COLO829 (cell line): ENCODE measurements at regions not wholly inside any gene's neighbourhood (a gene's known extent, or its start where the extent isn't known, plus 50 kb on each side); places are given as distances from the start of the nearest gene placed in this dataset.
"Not testable (repeated sequence)": the region's sequence is repeated elsewhere in the genome, so short reads cannot be mapped to it uniquely, and the experiment has no call there.

ENCODE experiments used
- DNase-seq: peaks from one replicate; pipeline ENCODE4 v3.0.0; 2012; ENCODE audit warnings: low spot score

DNA sequence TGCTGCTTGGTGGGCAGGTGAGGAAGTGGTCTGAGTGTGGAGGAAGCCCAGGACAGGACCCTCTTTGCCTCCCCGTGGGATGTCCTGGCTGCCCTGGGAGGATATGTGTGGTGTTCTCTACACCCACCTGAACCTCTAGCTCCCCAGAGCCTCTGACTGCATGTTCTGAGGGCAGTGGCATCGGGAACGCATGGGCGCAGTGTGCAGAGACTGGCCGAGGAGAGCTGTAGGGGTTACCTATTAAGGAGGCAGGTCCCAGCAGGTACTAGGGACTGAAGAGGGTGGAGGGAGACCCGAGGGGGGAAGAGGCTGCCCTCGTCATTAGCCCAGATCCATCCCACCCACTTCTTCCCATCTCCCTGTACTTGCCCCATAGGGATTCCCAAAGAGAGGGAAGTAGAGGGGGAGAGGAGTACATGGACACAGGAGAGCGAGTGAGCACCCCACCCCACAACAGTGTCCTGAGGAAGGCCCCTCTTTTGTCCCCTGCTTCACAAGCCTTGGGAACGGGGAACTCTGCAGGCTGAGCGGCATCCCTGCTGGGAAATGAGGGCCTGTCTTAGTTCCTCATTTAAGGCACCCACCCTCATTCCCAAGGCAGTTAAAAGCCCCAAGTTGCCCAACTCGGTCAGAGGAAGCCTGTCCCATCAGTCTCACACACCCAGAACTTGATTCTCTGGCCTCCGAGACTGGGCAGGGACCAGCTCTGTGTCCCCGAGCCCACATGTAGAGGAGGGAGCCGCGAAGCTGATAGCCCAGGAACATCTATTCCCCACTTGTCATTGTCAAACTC lies 208.5 kb upstream of the PLGLB2 start:
- DNase-seq: not testable (repeated sequence)

DNA sequence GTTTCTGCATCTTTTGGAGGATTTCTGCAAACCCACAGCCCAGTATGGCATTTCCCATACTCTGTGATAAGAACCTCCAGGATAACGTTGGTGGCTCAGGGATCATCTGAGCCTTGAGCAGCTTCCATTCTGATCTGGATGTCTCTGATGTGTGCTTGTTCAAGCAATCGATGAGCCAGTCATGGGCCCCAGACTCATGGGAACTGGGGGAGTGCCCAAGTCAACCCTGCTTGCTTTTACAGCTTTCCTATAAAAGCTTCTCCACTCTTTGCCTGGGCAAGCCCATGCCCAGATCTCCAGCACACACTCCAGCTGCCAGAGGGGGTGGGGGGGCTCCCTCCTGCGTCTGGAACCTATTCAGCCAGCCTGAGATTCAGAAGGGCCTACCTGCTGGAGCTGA lies 207.6 kb upstream of the PLGLB2 start:
- not testable (repeated sequence) for DNase-seq

DNA sequence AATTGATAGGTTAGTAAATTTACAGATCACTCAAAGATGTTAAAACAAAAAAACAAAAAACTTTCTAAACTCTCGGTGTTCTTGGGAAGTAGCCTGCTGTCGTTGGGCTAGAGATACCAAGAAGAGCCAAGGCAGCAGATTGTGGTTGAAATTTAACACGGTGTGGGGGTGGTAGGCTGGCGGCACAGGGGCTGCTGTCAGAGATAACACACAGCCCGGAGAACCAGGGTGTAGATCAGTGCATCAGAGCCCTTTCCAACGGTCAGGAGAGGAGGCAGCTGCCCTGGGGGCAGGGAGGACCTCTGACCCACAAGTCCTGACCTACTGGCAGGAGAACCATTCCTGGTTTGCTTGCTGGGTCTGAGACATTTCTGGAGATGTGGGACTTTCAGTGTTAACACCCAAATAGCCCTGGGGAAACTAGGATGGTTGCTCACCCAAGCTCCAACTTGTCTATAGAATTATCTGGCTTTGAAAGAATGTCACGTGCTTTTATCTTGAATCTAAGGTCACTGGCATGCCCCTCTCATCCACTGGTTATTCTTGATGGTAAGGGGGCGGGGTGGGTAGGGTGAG lies 205.2 kb upstream of the PLGLB2 start:
- DNase-seq: not testable (repeated sequence)

DNA sequence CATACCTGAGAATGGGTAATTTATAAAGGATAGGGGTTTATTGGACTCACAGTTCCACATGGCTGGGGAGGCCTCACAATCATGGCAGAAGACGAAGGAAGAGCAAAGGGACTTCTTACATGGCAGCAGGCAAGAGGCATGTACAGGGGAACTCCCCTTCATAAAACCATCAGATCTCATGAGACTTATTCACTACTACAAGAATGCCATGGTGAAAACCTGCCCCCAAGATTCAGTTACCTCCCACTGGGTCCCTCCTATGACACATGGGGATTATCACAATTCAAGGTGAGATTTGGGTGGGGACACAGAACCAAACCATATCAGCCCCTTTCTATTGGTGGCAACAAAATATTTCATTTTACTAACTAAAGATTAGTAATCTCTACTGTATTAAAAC lies 204.1 kb upstream of the PLGLB2 start:
- DNase-seq: not testable (repeated sequence)

DNA sequence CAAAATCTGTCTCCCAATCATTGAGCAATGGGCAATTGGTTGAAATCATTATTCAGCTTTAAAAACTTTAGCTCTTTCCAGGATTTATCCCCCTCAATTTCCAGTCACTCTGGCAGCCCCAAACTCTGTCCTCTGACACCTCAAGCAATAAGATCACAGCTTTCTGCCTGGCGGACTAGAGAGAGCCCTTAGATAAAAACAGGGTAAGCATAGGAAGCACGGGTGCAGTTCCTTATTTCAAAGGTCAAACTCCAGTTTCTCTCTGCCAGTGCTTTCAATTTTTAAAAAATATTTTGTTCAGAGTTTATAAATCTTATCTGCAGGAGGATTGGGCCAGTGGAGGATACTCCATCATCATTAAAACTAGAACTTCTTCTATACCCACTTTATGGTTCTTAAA lies 200.8 kb upstream of the PLGLB2 start:
- DNase-seq: not testable (repeated sequence)

DNA sequence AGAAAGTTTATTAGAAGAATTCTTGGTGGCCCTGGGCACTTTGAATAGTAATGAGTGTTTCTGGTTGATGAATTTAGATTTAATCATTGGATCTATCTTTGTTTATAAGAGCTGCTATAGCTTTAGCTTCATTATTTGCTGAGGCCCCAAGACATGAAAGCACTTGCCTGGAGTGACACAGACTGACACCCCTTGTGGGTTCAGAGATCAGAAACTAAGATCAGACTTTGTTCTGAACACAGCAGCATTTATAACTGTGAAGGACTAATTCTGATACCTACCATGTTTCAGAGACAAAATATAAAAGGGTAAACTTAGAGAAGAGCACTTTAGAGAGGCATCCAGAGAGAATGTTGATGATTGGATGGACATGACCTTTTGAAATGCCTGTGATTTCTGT lies 199.9 kb upstream of the PLGLB2 start:
- DNase-seq: not testable (repeated sequence)

DNA sequence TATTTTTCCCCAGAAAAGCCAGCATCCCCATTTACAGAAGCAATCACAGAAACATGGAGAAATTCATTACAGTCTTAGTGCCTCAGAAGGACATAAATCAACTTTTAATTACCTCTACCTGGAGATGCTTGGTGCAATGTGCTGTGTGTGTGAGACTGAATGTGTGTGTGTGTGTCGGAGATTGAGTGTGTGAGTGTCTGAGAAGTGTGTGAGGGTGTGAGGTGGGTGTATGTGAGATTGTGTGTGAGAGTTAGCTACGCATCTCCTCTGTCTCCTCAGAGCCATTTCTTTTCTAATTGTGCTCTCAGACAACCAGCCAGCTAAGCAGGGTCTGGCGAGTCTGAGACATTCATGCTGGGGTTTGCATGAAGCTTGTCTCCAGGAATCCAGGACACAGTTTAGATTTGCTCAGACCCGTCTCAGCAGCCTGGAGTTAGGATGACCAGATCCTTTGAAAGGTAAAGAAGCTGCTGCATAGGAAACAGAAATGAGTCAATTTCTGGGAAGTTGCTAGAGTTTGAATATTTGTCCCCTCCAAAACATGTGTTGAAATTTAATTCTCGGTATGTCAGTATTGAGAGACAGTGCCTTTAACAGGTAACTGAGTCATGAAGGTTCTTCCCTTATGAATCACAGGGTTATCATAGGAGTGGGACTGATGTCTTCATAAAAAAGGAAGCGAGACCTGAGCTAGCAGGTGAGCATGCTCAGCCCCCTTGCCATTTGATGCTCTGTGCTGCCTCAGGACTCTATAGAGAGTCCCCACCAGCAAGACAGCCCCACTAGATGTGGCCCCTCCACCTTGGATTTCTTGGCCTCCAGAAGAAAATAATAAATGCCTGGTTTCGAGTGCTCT lies 199.0 kb upstream of the PLGLB2 start:
- not testable (repeated sequence) for DNase-seq

DNA sequence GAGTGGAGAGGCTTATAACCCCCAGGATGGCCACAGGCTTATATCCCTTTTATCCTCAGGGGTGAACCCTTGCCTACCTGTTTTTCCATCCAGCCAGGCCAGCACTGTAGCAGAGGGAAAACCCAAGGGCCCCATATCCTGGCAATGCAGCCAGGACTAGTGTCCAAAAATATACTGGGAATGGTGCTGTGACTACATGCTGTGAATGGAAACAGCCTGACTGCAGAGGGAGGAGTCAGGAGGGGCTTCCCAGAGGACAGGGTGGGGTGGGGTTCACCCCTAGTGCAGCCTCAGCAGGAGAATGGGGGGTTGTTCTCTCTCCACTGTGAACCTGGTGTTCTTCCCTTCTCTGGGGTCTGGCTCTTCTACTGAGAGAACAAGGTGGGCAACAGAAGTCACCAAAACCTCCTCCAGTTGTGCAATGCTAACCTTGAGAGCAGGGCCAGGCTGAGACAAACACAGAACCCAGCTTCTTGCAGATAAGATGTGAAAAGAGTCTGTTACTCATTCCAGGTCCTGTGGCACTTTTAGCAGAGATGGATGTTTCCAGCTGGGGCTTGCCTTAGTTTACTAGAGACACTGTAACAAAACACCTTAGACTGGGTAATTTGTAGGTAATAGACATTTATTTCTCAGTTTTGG lies 198.2 kb upstream of the PLGLB2 start:
- not testable (repeated sequence) for DNase-seq

DNA sequence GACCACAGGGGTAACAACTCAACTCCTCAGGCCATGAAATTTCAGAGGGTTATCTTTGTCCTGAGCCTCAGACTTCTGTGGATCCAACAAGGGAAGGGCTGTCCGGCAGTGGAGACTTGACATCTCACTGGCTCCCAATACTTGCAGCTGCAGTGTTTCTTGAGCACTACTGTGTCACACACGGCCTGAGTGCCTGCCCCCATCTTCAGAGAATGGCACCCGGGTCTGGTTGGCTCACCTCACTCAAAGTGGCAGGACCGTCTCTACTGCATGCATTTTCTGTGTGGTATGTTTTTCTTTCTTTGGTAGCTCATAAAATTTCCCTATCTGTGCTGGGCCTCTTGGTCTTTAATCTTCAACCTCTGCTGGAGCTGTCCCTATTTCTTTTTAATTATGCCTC lies 193.2 kb upstream of the PLGLB2 start:
- not testable (repeated sequence) for DNase-seq

DNA sequence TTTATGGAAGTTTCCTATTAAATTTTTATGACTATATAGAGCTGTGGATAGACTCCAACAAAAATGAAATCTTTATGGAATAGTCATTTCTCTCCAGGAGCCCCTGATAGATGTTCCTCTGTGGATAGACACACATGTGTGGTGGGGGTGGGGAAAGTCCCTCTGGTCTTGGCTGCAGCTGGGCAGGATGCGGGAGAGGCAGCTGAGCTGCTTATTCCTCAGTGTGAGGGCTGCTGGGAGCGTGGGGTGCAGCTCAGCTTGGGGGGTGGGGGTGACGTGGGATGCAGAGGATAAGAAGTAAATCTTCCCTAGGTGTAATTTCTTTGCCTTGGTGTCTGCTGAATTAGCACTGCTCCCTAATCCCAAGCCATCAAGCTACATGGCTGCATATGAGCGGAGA lies 192.8 kb upstream of the PLGLB2 start:
- DNase-seq: not testable (repeated sequence)

DNA sequence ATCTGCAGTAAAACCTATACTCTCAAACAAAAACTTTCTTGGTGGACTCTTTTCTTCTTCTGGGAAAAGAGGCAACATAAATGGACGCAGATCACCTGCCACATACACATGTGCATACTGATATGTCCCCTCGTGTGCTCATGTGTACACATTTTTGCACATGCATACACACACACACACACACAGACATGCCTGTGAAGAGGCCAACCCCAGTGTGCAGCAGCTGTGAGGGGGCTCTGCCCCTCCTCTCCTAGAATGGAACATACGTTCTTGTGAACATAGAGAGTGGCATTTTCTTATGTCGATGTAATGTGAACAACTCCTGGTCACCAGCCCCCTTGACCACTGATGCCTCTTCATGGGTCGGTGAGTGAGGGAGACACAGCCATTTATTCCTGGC lies 188.9 kb upstream of the PLGLB2 start:
- not testable (repeated sequence) for DNase-seq

DNA sequence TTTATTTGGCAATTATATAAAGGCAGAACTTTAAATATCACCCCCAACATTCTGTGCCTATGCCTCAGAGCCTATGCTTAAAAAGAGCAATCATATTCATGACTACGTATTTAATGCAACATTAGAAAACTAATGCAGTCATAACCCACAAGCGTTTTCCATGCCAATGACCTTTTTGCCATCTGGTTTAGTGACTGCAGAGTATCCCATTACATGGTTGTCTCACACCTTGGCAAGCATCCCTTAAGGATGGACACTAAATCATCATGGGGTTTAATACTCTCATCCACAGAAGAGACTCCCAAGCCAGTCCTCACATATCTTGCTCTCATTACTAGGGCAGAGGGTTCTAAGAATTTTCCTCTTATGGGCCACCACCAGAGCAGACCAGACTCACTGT lies 188.2 kb upstream of the PLGLB2 start:
- not testable (repeated sequence) for DNase-seq

DNA sequence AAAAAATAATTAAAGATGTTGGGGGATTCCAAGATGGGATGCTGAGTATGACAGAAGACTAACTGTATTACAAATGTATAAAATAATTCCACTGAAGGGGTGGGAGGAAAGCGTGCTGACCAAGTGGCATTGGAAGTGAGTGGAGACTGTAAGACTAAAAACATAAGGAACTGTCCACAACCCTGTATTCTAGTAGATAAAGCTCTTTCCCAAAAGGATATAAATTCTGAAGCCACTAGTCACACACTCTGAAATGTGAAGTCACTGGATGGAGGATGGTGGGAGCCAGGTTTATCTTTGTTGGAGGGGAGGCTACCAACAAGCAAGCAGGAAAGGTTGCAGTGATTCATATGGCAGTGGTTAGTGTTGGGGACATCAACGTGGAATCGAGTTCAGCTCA lies 182.8 kb upstream of the PLGLB2 start:
- not testable (repeated sequence) for DNase-seq

DNA sequence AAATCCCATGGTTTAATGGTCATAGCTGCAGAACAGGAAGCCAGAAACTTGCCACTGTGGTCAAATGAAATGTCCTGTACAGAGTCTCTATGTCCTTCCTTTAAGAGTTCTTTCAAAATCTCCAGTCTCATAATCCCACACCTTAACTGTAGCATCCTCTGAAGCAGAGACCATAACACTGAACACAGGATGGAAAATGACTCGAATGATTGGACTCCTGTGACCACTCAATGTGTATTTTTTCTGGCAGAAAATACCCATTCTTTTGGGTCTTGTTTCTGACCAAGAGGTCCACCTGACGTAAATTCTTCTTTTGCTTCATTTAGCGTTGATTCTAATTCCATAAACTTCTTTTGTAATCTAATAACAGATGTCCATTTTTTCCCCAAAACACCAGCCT lies 181.4 kb upstream of the PLGLB2 start:
- not testable (repeated sequence) for DNase-seq

DNA sequence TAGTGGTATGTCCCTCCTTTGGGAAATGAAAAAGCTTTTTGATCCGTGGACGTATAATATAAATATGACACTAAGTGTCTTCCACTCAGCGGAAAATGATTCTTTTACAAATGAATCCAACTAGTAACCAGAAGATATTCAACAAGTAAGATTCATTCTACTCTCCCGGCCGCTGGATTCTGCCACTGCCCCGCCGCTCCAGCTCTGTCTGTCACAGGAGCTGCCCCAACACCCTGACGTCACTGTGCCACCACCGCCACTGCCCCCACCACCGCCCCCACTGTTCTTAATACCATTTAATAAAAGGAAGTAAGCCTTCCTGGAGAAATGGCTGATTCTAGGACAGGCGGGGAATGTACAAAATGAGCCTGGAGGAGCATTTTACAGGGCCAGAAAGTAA lies 180.8 kb upstream of the PLGLB2 start:
- not testable (repeated sequence) for DNase-seq

DNA sequence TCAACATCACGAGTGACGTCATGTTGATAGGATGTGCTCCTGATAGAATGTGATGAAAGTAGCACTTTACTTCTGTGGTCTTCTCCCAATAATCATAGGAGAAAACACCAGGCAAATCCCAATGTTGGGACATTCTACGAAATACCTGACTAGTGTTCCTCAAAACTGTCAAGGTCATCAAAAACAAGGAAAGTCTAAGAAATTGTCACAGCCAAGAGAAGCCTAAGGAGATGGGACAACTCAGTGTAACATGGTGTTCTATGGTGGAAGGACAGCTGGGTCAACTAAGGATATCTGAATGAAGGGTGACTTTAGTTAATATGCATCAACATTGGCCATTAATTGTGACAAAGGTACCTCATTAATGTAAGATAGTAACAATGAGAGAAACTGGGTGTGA lies 180.0 kb upstream of the PLGLB2 start:
- not testable (repeated sequence) for DNase-seq

DNA sequence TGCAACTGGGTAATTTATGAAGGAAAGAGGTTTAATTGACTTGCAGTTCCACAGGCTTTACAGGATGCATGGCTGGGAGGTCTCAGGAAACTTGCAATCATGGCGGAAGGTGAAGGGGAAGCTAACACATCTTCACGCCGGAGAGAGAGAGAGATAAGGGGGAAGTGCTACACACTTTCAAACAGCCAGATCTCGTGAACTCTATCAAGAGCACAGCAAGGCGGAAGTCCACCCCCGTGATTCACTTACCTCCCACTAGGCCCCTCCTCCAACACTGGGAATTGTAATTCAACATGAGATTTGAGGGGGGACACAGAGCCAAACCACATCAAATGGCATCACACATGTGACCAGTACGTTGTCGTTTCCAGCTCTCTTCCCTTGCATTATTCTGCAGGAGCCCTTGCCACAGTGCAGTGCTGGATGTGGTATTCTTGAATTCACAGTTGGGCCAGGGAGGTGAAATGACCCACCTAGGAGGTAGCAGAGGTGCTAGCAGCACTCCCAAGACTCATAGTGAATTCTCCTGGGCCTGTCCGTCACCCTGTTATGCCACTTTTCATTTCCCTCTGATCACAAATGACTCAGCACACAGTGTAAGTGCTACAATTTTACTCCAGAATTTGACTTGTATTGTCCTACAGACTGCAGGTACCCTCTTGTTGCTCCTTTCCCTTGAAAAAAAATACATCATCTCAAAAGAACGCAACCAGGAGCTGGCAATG lies 179.2 kb upstream of the PLGLB2 start:
- DNase-seq: not testable (repeated sequence)

DNA sequence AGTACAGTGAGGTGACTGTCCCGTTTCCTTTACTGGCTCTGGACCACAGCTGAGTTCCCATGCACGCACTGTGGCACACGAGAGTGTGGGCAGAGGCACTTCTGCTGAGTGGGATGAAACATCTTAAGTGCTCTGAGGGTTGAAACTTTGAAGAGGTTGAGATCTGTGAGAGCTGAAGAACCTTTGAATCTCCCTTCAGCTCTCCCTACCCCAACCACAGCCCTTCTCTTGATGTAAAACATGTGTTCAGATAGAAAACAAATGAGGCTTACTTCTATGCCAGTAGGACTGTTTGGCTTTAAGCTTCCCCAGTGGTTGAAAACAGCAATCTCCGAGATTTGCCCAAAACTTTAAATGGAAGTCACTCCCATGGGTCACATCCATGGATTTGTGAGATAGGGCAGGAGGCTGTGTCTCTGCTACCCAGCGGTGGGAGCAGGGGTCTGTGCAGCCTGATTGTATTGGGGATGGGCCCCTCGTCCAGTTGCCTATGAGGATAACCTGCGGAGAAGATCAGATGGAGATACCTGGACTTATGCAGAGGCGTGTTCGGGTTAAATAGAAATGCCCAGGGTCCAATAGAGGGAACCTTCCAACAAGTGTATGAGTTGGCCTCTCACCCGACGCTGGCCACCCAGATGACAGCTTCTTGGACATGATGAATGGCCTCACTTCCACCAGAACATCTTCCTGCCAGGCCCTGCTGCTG lies 178.0 kb upstream of the PLGLB2 start:
- DNase-seq: not testable (repeated sequence)

DNA sequence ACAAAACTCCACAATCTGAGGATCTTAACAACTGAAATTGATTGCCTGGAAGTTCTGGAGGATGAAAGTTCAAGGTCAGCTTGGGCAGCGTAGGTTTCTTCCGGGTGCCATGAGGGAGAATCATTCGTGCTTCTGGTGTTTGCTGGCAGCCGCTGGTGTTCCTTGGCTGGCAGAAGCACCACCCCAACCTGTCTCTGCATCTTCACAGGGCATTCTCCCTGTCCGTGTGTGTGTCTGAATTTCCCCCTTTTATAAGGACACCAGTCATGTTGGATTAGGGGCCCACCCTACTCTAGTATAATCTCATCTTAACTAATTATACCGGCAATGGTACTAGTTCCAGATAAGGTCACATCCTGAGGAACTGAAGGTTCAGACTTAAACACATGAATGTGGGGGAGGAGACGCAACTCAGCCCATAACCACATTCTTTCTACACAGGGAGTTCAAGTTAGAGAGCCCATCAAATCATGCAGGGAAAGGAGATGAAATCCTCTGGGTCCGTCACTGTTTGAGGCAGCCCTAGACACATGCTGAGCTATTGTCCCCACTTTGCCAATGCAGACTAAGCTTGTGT lies 175.9 kb upstream of the PLGLB2 start:
- DNase-seq: not testable (repeated sequence)

DNA sequence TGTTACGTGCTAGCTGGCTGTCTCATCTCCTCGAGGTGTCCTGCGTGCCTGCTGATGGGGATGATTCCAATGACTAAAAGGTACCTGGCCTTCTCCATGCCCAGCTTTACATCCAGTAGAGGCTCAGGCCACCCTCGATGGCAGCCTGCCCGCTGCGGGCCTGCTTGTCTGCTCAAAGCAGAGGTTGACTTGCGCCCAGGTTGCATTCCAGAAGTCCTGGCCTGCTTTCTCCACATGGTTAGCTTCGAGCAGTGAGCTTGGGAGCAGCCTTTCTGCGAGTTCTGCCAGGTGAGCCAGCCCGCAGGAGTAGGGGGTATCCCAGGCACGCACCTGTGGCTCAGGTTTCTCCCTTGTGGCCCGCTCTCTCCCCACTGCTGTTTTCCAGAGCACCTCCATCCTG lies 175.0 kb upstream of the PLGLB2 start:
- DNase-seq: not testable (repeated sequence)
